PC-3 (cell line): ENCODE measurements at regions not wholly inside any gene's neighbourhood (a gene's known extent, or its start where the extent isn't known, plus 50 kb on each side); places are given as distances from the start of the nearest gene placed in this dataset.

Experiments
- EZH2 ChIP-seq: fragments of 300-600 bp; sonication (generic); IDR thresholded peaks from one replicate; pipeline ENCODE4 v1.6.1; 2017; ENCODE audit warnings: antibody characterized with exemption, mild to moderate bottlenecking, low read length; ENCODE audit not compliant: unreplicated experiment
- TF ChIP-seq, protein P1 (sequence below): fragments of 300-600 bp; sonication (generic); conservative IDR thresholded peaks from 2 replicates; pipeline ENCODE4 v1.5.1; 2017; ENCODE audit warnings: antibody characterized with exemption, low read depth, mild to moderate bottlenecking, low read length

DNA sequence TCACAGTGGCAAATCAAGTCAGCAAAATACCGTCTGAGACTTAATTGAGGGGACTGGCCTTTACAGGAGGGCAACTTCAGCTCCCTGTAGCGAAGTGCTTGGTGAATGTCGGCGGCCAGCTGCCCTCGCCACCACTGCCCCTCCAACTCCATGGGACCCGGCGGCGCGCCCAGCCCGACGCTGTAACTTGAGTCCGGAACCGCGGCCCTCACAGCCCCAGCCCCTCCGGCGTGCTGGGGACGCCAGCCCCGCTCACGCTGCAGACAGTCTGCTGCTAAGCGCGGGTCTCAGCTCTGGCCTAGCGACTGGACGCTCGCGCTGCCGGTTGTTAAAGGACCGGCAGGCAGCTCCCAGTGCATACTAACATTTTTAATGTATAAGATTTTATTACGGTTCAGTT lies 113.4 kb upstream of the NUPR2 start:
- TF ChIP-seq, protein P1, sequence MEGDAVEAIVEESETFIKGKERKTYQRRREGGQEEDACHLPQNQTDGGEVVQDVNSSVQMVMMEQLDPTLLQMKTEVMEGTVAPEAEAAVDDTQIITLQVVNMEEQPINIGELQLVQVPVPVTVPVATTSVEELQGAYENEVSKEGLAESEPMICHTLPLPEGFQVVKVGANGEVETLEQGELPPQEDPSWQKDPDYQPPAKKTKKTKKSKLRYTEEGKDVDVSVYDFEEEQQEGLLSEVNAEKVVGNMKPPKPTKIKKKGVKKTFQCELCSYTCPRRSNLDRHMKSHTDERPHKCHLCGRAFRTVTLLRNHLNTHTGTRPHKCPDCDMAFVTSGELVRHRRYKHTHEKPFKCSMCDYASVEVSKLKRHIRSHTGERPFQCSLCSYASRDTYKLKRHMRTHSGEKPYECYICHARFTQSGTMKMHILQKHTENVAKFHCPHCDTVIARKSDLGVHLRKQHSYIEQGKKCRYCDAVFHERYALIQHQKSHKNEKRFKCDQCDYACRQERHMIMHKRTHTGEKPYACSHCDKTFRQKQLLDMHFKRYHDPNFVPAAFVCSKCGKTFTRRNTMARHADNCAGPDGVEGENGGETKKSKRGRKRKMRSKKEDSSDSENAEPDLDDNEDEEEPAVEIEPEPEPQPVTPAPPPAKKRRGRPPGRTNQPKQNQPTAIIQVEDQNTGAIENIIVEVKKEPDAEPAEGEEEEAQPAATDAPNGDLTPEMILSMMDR, result no peak
- no peak for TF ChIP-seq EZH2
